Brain microvascular endothelial cell (primary cell): ENCODE measurements at regions not wholly inside any gene's neighbourhood (a gene's known extent, or its start where the extent isn't known, plus 50 kb on each side); places are given as distances from the start of the nearest gene placed in this dataset.
"Not testable (repeated sequence)": the region's sequence is repeated elsewhere in the genome, so short reads cannot be mapped to it uniquely, and the experiment has no call there.

Source experiments
- DNase-seq: peaks from one replicate; pipeline ENCODE4 v3.0.0-alpha.2; 2020
- H3K27ac ChIP-seq: fragments of 250-450 bp; sonication (Bioruptor Pico); 2 replicates; pipeline ENCODE4 v1.5.1; 2020; ENCODE audit warnings: mild to moderate bottlenecking, moderate library complexity
- H3K27me3 ChIP-seq: fragments of 250-450 bp; sonication (Bioruptor Pico); replicated peaks from 2 replicates; pipeline ENCODE4 v1.5.1; 2020; ENCODE audit warnings: mild to moderate bottlenecking
- H3K36me3 ChIP-seq: fragments of 250-450 bp; sonication (Bioruptor Pico); replicated peaks from 2 replicates; pipeline ENCODE4 v1.5.1; 2020; ENCODE audit warnings: mild to moderate bottlenecking
- H3K4me3 ChIP-seq: 2 replicates; pipeline ENCODE4 v1.5.1; 2011; ENCODE audit warnings: low read depth, mild to moderate bottlenecking, control low read depth, low read length, moderate library complexity
- in situ Hi-C: cut with HindIII; loops from 2 replicates; pipeline ENCODE4 v1.10.0; 2017; ENCODE audit warnings: low sequenced_read_pairs, low pct_ligation_motif_present
- TF ChIP-seq, protein P1 (sequence below): IDR thresholded peaks from 2 replicates; pipeline ENCODE4 v1.5.1; 2011; ENCODE audit warnings: low read depth, mild to moderate bottlenecking, moderate library complexity, low read length, control low read depth, inconsistent platforms; ENCODE audit errors: missing control alignments

- H3K4me3 ChIP-seq, result no peak overlapping the region
- TF ChIP-seq, protein P1, sequence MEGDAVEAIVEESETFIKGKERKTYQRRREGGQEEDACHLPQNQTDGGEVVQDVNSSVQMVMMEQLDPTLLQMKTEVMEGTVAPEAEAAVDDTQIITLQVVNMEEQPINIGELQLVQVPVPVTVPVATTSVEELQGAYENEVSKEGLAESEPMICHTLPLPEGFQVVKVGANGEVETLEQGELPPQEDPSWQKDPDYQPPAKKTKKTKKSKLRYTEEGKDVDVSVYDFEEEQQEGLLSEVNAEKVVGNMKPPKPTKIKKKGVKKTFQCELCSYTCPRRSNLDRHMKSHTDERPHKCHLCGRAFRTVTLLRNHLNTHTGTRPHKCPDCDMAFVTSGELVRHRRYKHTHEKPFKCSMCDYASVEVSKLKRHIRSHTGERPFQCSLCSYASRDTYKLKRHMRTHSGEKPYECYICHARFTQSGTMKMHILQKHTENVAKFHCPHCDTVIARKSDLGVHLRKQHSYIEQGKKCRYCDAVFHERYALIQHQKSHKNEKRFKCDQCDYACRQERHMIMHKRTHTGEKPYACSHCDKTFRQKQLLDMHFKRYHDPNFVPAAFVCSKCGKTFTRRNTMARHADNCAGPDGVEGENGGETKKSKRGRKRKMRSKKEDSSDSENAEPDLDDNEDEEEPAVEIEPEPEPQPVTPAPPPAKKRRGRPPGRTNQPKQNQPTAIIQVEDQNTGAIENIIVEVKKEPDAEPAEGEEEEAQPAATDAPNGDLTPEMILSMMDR, result peak; percentile 66
- peaks cover 11% of the 10 kb centered on the region for H3K27me3 ChIP-seq
- H3K27ac ChIP-seq, result no peak overlapping the region
- in situ Hi-C loops, result loop anchor here (25.0 kb wide), 1 partner anchor 274 kb away; no protein-coding TSS in a partner anchor
- no peaks in the 10 kb centered on the region for H3K36me3 ChIP-seq
- no peak for DNase-seq
Observed at GRCh38 chr11:69912911-69913451, 93.8 kb upstream of the FGF3 start.

DNA sequence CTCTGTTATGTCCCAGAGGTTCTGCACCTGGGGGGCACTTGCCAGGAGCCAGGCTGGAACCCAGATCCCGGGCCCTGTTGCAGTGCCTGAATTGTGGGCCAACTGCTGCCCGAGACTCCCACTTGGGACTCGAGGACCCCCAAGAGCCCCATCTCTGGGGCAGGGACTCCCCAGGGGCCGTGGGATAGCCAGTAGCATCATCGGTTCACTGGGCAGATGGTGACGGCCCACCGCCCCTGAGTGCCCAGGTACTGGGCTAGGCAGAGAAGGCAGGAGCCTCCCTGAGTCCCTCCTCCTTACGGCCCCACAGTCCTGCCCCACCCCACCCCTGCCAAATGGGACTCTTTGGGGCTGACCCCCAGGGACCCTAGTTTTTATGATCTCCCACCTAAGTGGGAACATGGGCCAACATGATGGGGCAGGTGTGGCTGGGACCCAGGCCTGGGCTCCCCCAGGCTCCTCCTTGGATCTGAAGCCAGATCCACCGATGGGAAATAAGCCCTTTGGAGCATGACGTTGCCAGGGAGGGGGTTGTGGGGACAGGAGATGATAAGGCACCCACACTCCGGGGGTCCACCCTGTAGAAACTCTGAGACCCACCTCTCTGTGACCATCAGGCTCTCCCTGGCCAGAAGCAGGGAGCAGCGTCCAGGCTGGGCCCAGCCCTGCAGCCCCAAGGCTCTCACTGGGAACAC is 94.5 kb upstream of the FGF3 start:
- peaks cover 6% of the 10 kb centered on the region for H3K27me3 ChIP-seq
- no peak overlapping the region for H3K4me3 ChIP-seq
- TF ChIP-seq, protein P1, result no peak
- no peaks in the 10 kb centered on the region for H3K36me3 ChIP-seq
- in situ Hi-C loops, result loop anchor here (25.0 kb wide), 1 partner anchor 274 kb away; no protein-coding TSS in a partner anchor
- H3K27ac ChIP-seq, result no peak overlapping the region
- no peak for DNase-seq

DNA sequence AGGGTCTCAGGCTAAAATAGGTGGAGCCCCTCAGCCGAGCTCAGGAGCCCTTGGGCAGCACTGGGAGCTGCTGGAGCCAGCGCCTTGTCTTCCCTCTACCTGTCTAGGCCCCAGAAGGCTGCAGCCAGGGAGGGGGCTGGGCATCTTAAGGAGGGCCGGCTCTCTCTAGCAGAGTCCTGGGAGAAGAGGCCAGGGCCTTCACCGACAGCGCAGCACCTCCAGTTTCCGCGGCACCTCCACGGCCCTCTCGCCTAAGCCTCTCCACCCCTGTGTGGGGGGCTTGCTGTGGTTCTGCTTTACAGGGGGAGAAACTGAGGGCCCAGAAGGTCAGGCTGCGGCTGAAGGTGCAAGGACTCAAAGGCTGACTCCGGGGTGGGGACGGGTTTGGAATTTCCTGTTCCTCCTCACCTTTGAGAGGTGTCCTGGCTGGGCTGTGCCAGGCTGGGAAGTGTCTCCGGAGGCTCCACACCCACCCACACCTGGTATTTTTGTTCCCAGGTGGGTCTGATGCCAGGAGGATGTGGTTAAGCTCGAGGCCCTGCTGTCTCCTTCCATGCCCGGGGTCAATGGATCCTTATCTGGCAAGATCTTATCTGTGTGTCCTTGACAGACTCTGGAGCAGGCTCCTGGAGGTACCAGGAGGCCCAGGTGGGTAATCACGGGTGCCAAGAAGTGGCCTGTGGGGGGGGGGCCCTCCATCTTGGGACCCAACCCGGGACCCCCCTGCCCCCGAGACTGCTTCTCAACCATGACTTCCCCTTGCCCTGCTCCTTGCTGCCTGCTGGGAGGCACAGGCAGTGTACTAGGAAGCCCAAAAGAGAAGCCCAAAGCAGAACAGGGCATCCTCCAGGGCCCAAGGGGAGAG is 95.3 kb upstream of the FGF3 start:
- in situ Hi-C loops, result loop anchor here (25.0 kb wide), 1 partner anchor 273 kb away; no protein-coding TSS in a partner anchor
- TF ChIP-seq, protein P1, result no peak
- Histone ChIP-seq H3K4me3 (no peak overlapping the region), H3K27me3 (peaks cover 1% of the 10 kb centered on the region), H3K36me3 (no peaks in the 10 kb centered on the region), H3K27ac (no peak overlapping the region)
- DNase-seq, result no peak

DNA sequence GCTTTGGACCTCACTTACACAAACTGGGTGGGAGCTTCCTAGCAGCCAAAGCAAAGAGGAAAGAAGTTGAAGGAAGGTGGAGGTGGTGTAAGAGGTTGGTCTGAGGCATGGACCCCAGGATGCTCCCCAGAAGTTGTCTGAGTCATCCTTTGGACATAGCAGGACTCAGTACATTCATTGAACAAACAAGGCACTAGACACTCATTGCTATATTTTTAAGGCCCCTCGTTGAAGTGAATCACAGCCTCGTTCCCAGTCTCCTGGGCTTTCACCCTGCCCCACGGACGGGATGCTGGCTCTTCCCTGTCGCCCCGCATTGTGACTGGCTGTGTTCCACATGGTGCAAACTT is 95.9 kb upstream of the FGF3 start:
- TF ChIP-seq, protein P1, result no peak
- H3K27ac ChIP-seq, result no peak overlapping the region
- H3K4me3 ChIP-seq, result no peak overlapping the region
- no peaks in the 10 kb centered on the region for H3K36me3 ChIP-seq
- in situ Hi-C loops, result loop anchor here (25.0 kb wide), 1 partner anchor 272 kb away; no protein-coding TSS in a partner anchor
- H3K27me3 ChIP-seq, result no peaks in the 10 kb centered on the region
- peak; percentile 60 for DNase-seq

DNA sequence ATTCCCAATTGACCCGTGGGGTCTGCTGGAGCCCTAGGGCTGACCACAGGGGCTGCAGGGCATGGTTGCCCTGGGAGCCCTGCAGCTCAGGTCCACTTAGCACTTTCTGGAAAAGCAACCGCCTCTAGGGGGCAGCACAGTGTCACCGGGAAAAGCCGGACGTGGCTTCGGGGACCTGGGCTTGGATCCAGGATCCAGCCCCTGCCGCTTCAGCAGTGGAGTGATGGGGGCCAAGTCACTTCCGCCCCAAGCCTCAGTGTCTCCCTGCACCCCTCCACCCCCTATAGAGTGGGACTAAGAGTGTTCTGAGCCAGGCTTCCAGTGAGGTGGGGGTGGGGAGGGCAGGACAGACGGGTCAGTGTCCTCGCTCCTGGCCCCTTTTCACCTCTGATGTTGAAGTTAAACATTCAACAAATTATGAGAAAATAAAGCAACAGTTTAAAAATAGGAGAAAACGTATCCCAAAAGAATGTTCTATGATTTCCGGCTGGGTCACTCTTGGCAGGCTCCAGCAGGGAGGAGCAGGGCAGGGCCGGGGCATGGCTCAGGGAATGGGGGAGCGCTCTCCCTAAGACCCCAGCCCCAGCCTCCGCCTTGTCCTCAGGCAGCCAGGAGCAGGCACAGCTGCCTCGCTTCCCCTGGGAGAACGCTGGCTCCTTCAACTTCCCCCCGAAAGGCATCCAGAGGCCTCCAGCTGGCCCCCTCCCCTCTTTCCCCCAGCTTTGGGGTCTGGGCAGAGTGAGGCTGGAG is 96.5 kb upstream of the FGF3 start:
- DNase-seq, result peak; percentile 72
- Histone ChIP-seq H3K4me3 (no peak overlapping the region), H3K36me3 (no peaks in the 10 kb centered on the region), H3K27me3 (no peaks in the 10 kb centered on the region), H3K27ac (peak overlapping the region; percentile 6)
- in situ Hi-C loops, result loop anchor here (25.0 kb wide), 1 partner anchor 272 kb away; no protein-coding TSS in a partner anchor
- TF ChIP-seq, protein P1, result peak; percentile 89

DNA sequence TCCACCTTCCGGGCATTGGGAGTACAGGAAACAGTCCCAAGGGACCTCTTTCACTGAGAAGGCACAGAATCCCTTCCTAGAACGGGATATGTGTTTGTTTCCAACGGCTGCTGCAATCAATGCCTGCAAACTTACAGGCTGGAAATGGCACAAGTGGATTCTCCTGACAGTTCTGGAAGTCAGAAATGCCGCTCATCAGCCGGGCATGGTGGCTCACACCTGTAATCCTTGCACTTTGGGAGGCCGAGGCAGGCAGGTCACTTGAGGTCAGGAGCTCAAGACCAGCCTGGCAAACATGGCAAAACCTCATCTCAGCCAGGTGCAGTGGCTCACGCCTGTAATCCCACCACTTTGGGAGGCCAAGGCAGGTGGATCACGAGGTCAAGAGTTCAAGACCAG is 97.0 kb upstream of the FGF3 start:
- H3K27me3 ChIP-seq, DNase-seq, H3K4me3 ChIP-seq, H3K36me3 ChIP-seq, H3K27ac ChIP-seq: not testable (repeated sequence)
- in situ Hi-C loops, result loop anchor here (25.0 kb wide), 1 partner anchor 271 kb away; no protein-coding TSS in a partner anchor
